HTR-8/SVneo (cell line): ENCODE measurements at regions not wholly inside any gene's neighbourhood (a gene's known extent, or its start where the extent isn't known, plus 50 kb on each side); places are given as distances from the start of the nearest gene placed in this dataset.

ENCODE experiments used
- DNase-seq: peaks from one replicate; pipeline ENCODE4 v3.0.0; 2011; ENCODE audit warnings: low spot score, mixed read lengths; ENCODE audit not compliant: insufficient read length
- FAIRE-seq: peaks from 2 replicates; lab custom pipeline; 2011; peaks lifted over from hg19 to GRCh38; lab: Jason Lieb, UNC

GRCh38 chr4:18813055-18813454 is 791.5 kb upstream of the LCORL start:
- DNase-seq (no peak), FAIRE-seq (no peak)

DNA sequence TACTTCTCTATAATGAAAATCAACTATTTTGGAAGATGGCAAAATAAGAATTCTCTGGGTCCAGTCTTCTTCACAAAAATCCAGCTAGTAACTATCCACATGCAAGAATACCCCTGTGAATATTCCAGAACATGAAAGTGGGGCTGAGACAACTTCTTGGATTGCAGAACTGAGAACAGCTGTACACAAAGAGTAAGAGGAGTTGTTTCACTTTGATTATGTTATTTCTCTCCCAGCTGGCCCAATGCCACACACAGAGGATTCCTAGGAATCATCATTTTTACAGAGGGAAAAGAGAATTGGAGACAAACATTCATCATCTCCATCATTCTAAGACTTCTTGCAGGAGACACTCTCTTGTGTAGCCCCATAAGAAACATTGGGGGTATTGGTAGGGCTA is 782.2 kb upstream of the LCORL start:
- DNase-seq (no peak), FAIRE-seq (no peak)

- FAIRE-seq (no peak), DNase-seq (no peak)
These were observed 776.6 kb upstream of the LCORL start for GRCh38 chr4:18798123-18798522.

- no peak for DNase-seq
- FAIRE-seq, result no peak
These were observed 774.2 kb upstream of the LCORL start for GRCh38 chr4:18795794-18796193.

- DNase-seq, result no peak
- no peak for FAIRE-seq
These were observed 755.8 kb upstream of the LCORL start for GRCh38 chr4:18777190-18777930.

DNA sequence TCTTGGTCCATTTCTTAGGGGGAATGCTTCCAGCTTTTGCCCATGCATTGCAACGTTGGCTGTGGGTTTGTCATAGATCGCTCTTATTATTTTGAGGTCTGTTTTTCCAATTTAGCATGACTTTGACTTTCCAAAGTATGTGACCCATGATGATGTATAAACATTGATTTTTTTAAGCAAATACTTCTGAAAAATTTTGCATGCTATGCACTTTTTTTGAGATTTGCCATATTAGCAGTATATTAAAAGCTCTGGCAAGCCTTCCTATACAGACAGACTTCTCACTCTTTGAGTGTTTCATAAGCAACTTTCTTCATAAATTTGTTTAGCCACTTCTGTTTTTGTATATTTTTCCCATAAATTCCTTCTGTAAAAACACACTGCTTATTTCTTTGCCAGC is 746.4 kb upstream of the LCORL start:
- DNase-seq, result no peak
- FAIRE-seq, result no peak

DNA sequence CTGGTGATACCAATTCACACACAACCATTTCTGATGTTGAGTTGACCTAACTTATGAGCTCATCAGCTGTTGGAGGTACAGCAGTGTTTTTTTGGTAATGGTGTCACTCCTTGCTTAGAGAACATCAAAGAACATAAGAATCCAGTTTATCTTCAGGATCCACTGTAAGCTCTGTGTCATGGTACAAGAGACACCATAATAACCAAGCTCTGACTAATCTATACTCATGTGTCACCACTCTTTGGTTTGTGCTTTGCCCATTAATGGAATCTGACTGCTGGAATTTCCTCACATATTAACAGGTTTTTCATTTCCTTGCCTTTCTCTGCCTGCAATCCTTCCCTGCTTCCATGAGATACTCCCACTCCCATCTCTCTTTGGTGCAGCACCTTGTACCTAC is 735.1 kb upstream of the LCORL start:
- no peak for DNase-seq
- FAIRE-seq, result no peak

DNA sequence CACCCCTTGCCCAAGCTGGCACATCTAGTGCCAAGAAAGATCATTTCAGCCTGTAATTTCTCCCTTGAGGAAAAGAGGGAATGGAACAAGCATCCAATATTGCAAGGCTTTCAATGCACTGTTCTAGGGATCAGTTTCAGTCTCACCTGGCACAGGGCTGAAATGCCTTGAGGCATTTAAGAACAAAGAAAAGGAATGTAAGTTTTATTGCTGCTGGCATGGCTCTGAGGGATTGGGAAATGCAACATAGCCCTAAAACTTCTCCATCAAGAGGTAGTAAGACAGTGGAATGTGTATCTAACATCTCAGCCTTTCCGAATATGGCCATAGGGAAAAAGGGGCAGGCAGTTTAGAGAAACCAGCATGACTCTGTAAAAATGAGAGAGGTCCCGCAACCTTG is 732.6 kb upstream of the LCORL start:
- FAIRE-seq (no peak), DNase-seq (no peak)

GRCh38 chr4:18751083-18751482 is 729.5 kb upstream of the LCORL start:
- DNase-seq (no peak), FAIRE-seq (no peak)

GRCh38 chr4:18749391-18749790 is 727.8 kb upstream of the LCORL start:
- FAIRE-seq (no peak), DNase-seq (no peak)

- no peak for DNase-seq
- no peak for FAIRE-seq
These were observed 715.0 kb upstream of the LCORL start for GRCh38 chr4:18736551-18736950.

DNA sequence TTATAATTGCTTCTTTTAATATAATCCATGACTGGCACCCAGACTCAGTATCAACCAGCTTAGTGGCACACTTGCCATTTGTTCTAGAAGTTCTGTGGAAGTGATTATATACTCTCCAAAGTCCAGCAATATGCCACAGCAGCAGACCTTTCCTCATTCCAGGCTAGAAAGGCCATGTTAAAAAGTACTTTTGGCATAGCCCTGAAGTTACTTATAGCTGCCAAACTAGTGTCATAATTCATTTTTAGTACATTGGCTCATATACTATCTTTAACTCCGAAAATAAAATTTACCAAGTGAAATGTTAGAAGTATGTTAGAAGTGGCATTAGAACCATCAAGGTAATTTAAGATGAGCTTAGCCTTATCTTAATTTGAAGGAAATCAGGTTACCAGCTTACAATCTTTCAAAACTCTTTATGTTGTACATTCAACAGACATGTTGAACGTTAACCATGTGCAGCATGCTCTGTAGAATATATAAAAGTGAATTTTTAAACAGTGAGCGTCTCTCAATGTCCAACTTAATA is 714.2 kb upstream of the LCORL start:
- no peak for DNase-seq
- no peak for FAIRE-seq

GRCh38 chr4:18734405-18734804 is 712.9 kb upstream of the LCORL start:
- no peak for DNase-seq
- no peak for FAIRE-seq

- DNase-seq, result no peak
- FAIRE-seq, result no peak
These were observed 712.4 kb upstream of the LCORL start for GRCh38 chr4:18733961-18734360.

- DNase-seq (no peak), FAIRE-seq (no peak)
These were observed 701.2 kb upstream of the LCORL start for GRCh38 chr4:18722748-18723191.

DNA sequence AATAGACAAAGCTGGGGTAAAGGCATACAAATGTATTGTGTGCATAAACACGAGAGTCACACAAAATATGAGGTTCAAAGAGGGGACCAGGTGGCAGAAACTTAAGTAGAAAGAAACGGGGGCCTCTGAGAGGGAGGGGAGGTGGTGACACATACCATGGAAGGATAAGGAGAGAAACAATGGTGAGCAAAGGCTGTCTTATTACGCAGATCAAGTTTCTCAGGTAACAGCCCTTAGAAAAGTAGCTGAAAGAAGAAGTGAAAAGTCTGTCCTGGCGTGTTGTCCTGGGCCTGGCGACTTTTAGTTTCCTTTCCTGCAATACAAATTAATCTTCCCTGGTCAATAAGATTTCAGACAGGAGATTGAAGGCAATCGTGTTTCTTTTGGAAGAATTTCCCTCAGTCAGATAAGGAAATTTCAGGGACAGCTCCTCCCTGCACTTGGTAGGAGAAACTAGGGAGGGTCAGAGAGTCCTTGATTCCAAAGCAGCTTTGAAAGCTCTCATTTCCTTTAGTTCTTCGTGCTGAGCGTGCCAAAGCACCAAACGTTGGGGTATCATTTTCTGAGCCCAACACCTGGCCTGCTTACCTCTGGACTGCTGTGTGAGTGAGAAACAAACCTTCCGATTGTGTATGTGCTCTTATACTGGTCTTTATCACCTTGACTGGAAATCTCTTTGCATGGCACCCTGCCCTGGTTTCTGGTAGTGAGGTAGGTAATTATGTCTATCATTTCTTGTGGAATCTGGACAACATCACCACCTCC is 676.7 kb upstream of the LCORL start:
- no peak for DNase-seq
- FAIRE-seq, result no peak

GRCh38 chr4:18695733-18696527 is 674.4 kb upstream of the LCORL start:
- FAIRE-seq, result no peak
- no peak for DNase-seq

- DNase-seq (no peak), FAIRE-seq (no peak)
These were observed 670.1 kb upstream of the LCORL start for GRCh38 chr4:18691431-18692200.

GRCh38 chr4:18690291-18690955 is 668.9 kb upstream of the LCORL start:
- FAIRE-seq (no peak), DNase-seq (no peak)
